Adrenal gland (tissue), 5 donors: ENCODE measurements at regions not wholly inside any gene's neighbourhood (a gene's known extent, or its start where the extent isn't known, plus 50 kb on each side); places are given as distances from the start of the nearest gene placed in this dataset.

Source experiments
- CTCF ChIP-seq, 6 experiments: fragments of 450-650 bp in 4 of 6; fragments of 200-600 bp in 2 of 6; sonication (generic) in 1 of 6; IDR thresholded peaks; 1 replicate in 5 of 6; 2 replicates in 1 of 6; pipeline versions ENCODE4 v1.5.1 to v1.8.0; 2016 to 2021; ENCODE audit warnings: antibody characterized with exemption in 6 of 6, mild to moderate bottlenecking in 2 of 6, moderate library complexity in 1 of 6
- POLR2A ChIP-seq, 2 donors: fragments of 450-650 bp; IDR thresholded peaks; one replicate each; pipeline ENCODE4 v1.6.1; 2017; ENCODE audit warnings: antibody characterized with exemption in 2 of 2, mild to moderate bottlenecking in 2 of 2, moderate library complexity in 1 of 2
- donor health status: DM: no; HTN: no; CAD: no.

- TF ChIP-seq CTCF (IDR thresholded peaks at IDR 0.05) (no peak), POLR2A (IDR thresholded peaks at IDR 0.05) (no peak)
These were observed 322.0 kb upstream of the SOX11 start for GRCh38 chr2:5370158-5370557.
